Pons (tissue), 1 donor: ENCODE measurements at regions not wholly inside any gene's neighbourhood (a gene's known extent, or its start where the extent isn't known, plus 50 kb on each side); places are given as distances from the start of the nearest gene placed in this dataset.

Source experiments
- DNase-seq: peaks from one replicate; pipeline ENCODE4 v3.0.0-alpha.2; 2016; ENCODE audit warnings: low spot score

GRCh38 chr19:31658993-31659896 is 310.0 kb upstream of the TSHZ3 start:
- DNase-seq, result no peak

GRCh38 chr19:31659897-31660210 is 310.6 kb upstream of the TSHZ3 start:
- DNase-seq, result no peak

GRCh38 chr19:31664096-31664495 is 314.9 kb upstream of the TSHZ3 start:
- DNase-seq, result no peak

- no peak for DNase-seq
These were observed 315.8 kb upstream of the TSHZ3 start for GRCh38 chr19:31664997-31665396.

GRCh38 chr19:31666126-31666525 is 316.9 kb upstream of the TSHZ3 start:
- DNase-seq, result no peak

- no peak for DNase-seq
These were observed 317.9 kb upstream of the TSHZ3 start for GRCh38 chr19:31667106-31667505.

GRCh38 chr19:31668921-31669320 is 319.7 kb upstream of the TSHZ3 start:
- no peak for DNase-seq

- no peak for DNase-seq
These were observed 321.7 kb upstream of the TSHZ3 start for GRCh38 chr19:31670931-31671330.

- DNase-seq, result no peak
These were observed 322.3 kb upstream of the TSHZ3 start for GRCh38 chr19:31671411-31672035.

- no peak for DNase-seq
These were observed 325.4 kb upstream of the TSHZ3 start for GRCh38 chr19:31674503-31675192.

- no peak for DNase-seq
These were observed 326.1 kb upstream of the TSHZ3 start for GRCh38 chr19:31675193-31675913.

- peak; percentile 1 for DNase-seq
These were observed 327.2 kb upstream of the TSHZ3 start for GRCh38 chr19:31676271-31677004.

- peak; percentile 1 for DNase-seq
These were observed 329.2 kb upstream of the TSHZ3 start for GRCh38 chr19:31678421-31678820.

GRCh38 chr19:31681121-31681520 is 331.9 kb upstream of the TSHZ3 start:
- no peak for DNase-seq

GRCh38 chr19:31693131-31693932 is 344.1 kb upstream of the TSHZ3 start:
- DNase-seq, result no peak

GRCh38 chr19:31693933-31694269 is 344.7 kb upstream of the TSHZ3 start:
- DNase-seq, result no peak

- no peak for DNase-seq
These were observed 345.5 kb upstream of the TSHZ3 start for GRCh38 chr19:31694761-31695160.

GRCh38 chr19:31699421-31699820 is 350.2 kb upstream of the TSHZ3 start:
- no peak for DNase-seq

- no peak for DNase-seq
These were observed 351.9 kb upstream of the TSHZ3 start for GRCh38 chr19:31701146-31701545.

- no peak for DNase-seq
These were observed 356.4 kb upstream of the TSHZ3 start for GRCh38 chr19:31705656-31706055.

GRCh38 chr19:31706131-31706530 is 356.9 kb upstream of the TSHZ3 start:
- no peak for DNase-seq
